ENCODE measurements at regions not wholly inside any gene's neighbourhood (a gene's known extent, or its start where the extent isn't known, plus 50 kb on each side); places are given as distances from the start of the nearest gene placed in this dataset.

DNA sequence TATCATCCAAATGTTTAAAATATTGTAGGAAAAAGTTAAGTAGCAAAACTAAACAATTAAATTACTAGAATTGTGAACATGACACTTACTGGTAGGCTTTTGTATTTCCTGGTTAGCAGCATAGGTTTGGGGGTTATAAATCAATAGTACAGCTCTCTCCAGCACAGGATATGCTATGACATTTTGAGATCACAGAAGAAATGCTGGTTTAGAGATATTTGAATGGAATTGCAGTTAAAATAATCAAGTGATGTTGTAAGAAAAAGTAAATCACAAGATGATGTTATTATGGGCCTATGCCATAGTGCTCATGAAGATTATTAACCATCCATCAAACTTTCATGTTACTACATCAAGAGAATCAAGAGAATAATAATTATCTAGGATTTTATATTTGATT is 1079.9 kb upstream of the SLIT2 start:
- TF ChIP-seq, protein P1, sequence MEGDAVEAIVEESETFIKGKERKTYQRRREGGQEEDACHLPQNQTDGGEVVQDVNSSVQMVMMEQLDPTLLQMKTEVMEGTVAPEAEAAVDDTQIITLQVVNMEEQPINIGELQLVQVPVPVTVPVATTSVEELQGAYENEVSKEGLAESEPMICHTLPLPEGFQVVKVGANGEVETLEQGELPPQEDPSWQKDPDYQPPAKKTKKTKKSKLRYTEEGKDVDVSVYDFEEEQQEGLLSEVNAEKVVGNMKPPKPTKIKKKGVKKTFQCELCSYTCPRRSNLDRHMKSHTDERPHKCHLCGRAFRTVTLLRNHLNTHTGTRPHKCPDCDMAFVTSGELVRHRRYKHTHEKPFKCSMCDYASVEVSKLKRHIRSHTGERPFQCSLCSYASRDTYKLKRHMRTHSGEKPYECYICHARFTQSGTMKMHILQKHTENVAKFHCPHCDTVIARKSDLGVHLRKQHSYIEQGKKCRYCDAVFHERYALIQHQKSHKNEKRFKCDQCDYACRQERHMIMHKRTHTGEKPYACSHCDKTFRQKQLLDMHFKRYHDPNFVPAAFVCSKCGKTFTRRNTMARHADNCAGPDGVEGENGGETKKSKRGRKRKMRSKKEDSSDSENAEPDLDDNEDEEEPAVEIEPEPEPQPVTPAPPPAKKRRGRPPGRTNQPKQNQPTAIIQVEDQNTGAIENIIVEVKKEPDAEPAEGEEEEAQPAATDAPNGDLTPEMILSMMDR (IDR thresholded peaks at IDR 0.05) = no peak
- TF ChIP-seq POLR2AphosphoS5 (IDR thresholded peaks at IDR 0.05; ENCODE audit: low read depth, low read length) = no peak

Measured in Panc1 (cell line).